IPS DF 6.9 (cell line): ENCODE measurements at regions not wholly inside any gene's neighbourhood (a gene's known extent, or its start where the extent isn't known, plus 50 kb on each side); places are given as distances from the start of the nearest gene placed in this dataset.

Source experiments
- DNase-seq: peaks from one replicate; pipeline ENCODE4 v3.0.0-alpha.2; 2013; ENCODE audit warnings: low read depth, low spot score
- H3K27ac ChIP-seq: one replicate; pipeline ENCODE4 v1.5.1; 2013; ENCODE audit warnings: low read length, control low read depth
- H3K27me3 ChIP-seq: 2 replicates; pipeline ENCODE4 v1.6.1; 2013; ENCODE audit warnings: mild to moderate bottlenecking, low read length; ENCODE audit not compliant: control insufficient read depth, insufficient read depth
- H3K36me3 ChIP-seq: 2 replicates; pipeline ENCODE4 v1.6.1; 2013; ENCODE audit warnings: low read length; ENCODE audit not compliant: control insufficient read depth, insufficient read depth
- H3K4me1 ChIP-seq: 2 replicates; pipeline ENCODE4 v1.6.1; 2013; ENCODE audit warnings: low read length; ENCODE audit not compliant: control insufficient read depth, insufficient read depth
- H3K4me3 ChIP-seq: 2 replicates; pipeline ENCODE4 v1.5.1; 2013; ENCODE audit warnings: mild to moderate bottlenecking, low read length
- H3K9me3 ChIP-seq: 2 replicates; pipeline ENCODE4 v1.6.1; 2013; ENCODE audit warnings: low read length, inconsistent platforms; ENCODE audit not compliant: control insufficient read depth, insufficient read depth
- WGBS: extraction: QIAGEN DNeasy Blood & Tissue Kit; methylation state at CpG from one replicate; pipeline ENCODE4 v1.1.7; 2013; ENCODE audit warnings: mixed read lengths, missing lambda C conversion rate; ENCODE audit not compliant: insufficient read length, insufficient coverage; 5-methylcytosine and 5-hydroxymethylcytosine counted together

DNA sequence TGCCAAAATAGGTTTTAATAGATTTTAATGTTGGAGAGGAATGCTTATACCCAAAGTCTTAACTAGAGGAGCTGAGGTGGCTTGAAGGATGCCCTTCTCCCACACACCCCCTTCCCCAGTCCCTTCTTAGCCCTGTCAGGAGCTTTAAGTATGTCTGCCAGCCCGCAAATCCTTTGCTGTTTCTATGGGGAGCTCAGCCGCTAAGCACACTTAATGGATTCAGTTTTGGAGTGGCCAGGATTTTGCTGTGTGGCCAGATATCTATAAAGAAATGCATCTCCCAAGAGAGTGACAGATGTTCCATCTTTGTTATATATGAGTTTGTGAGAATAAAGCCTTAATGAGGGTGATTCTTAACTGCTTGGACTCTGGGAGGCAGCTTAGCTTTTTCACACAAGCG lies 152.9 kb upstream of the ZNF32 start:
- Histone ChIP-seq H3K4me1 (0 out of 2 replicates have a peak, but pooled peaks cover 1% of the 10 kb centered on the region), H3K4me3 (no peak overlapping the region), H3K36me3 (no peaks in the 10 kb centered on the region), H3K9me3 (no peaks in the 10 kb centered on the region), H3K27ac (no peak overlapping the region), H3K27me3 (no peaks in the 10 kb centered on the region)
- WGBS = no CpG with 5 or more reads among the region's 3 CpGs
- no peak for DNase-seq

DNA sequence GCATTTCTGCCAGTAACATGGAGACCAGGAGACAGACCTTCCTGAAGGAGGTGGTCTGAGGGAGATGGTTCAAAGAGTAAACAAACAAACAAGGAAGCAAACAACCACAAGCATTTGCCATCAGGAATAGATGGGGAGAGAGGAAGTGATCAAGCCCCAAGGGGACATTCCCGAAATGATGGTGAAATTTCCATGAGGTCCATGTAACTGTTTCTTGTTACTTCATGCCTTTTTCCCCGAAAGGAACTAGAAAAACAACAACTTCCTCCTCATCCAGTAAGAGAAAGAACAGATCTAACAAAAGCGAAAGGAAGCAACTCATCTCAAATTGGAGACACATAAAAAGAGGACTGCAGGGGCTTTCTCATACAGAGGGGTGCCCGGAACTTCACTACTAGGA lies 152.5 kb upstream of the ZNF32 start:
- H3K4me1 ChIP-seq = 0 out of 2 replicates have a peak, but pooled peaks cover 1% of the 10 kb centered on the region
- no peaks in the 10 kb centered on the region for H3K36me3 ChIP-seq
- H3K27ac ChIP-seq = no peak overlapping the region
- H3K27me3 ChIP-seq = no peaks in the 10 kb centered on the region
- DNase-seq = no peak
- WGBS = no CpG with 5 or more reads among the region's 4 CpGs
- H3K4me3 ChIP-seq = no peak overlapping the region
- no peaks in the 10 kb centered on the region for H3K9me3 ChIP-seq

DNA sequence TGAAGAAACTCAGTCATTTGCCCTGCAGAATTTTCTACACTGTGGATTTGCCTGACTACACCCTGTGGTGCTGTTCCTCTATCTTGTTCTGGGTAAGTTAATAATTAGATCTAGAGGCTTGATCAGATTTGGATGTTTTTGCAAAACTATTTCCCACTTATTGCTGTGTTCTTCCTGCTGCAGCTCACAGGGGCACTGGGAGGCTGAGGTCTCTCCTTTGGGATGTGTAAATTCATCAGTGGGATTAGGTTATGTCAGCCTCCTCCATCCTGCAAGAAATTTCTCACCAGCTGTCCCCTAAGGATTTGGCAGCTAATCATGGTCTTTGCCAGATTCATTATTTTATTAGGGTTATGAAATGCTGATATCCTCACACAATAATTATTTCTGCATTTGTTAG lies 148.1 kb upstream of the ZNF32 start:
- no peaks in the 10 kb centered on the region for H3K4me1 ChIP-seq
- no peak for DNase-seq
- H3K4me3 ChIP-seq = no peak overlapping the region
- no peaks in the 10 kb centered on the region for H3K36me3 ChIP-seq
- H3K27me3 ChIP-seq = no peaks in the 10 kb centered on the region
- no peaks in the 10 kb centered on the region for H3K9me3 ChIP-seq
- H3K27ac ChIP-seq = no peak overlapping the region

DNA sequence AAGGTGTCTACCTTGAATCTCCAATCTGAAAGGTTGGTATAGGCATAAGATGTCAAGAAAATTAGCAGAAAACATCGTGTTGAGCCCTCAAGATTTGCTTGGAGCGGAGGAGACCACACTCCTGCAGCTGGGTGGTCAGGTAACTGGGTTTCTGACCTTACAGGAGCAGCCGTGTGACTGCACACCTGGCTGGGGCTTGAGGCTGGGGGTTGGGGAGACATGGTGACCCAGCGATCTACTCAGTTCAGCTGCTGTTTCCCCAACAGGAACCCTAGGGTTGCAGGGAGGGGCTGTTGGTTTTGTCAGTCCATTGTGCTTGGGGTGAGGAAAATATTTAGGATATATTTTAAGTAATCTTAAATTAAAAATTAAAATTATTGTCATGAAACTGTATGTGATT lies 147.0 kb upstream of the ZNF32 start:
- Histone ChIP-seq H3K4me3 (no peak overlapping the region), H3K4me1 (no peaks in the 10 kb centered on the region), H3K36me3 (no peaks in the 10 kb centered on the region), H3K27me3 (no peaks in the 10 kb centered on the region), H3K9me3 (no peaks in the 10 kb centered on the region), H3K27ac (no peak overlapping the region)
- no peak for DNase-seq
- no CpG with 5 or more reads among the region's 4 CpGs for WGBS

DNA sequence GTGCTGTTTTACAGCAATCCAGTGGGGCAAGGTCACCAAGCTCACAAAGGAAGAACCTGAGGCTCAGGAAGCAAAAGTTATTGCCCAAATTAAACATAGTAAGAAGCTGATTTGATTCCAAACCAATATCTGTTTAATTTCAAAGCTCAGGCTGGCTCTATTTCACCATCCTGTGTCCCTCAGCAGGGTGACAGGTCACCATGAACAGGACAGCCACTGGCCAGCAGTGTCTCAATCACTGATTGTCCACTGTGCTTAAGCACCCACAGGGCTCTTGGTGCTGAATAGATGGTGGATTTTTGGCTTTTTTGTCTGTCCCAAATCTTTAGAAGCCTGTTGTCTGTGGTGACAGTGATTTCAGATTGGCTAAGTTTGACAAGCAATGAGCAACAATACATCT lies 146.4 kb upstream of the ZNF32 start:
- no peak overlapping the region for H3K27ac ChIP-seq
- no peaks in the 10 kb centered on the region for H3K4me1 ChIP-seq
- H3K27me3 ChIP-seq = no peaks in the 10 kb centered on the region
- DNase-seq = no peak
- H3K4me3 ChIP-seq = no peak overlapping the region
- no peaks in the 10 kb centered on the region for H3K36me3 ChIP-seq
- no peaks in the 10 kb centered on the region for H3K9me3 ChIP-seq

DNA sequence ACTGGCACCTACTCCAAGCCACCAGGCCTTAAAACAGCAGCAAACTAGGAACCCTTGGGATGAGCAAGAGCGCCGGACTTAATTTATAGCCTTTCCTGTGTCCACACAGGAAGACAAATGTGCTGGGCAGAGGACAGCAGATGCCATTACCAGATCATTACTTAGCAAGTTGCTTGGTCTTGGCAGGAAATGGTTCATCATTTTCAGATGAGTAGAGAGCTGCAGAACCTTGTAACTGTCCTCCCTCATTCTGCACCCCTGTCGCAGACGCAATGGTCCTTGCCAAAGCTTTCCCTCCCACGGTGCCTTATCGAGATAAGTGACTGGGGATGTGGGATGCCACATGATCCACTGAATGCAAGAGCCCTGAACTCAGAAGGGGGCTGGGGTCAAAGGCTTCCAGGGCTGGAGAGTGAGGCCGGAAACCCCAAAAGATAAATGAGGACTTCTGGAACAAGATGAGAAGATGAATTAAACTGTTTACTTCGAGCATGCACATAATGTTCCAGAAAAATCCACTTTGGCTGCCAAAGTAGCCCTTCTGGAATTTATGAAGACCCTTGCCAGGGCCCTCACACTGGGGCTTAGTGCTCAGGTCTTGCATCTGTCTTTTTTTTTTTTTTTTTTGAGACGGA lies 145.6 kb upstream of the ZNF32 start:
- no peak overlapping the region for H3K4me3 ChIP-seq
- no peaks in the 10 kb centered on the region for H3K9me3 ChIP-seq
- no peaks in the 10 kb centered on the region for H3K36me3 ChIP-seq
- no peak for DNase-seq
- no peaks in the 10 kb centered on the region for H3K27me3 ChIP-seq
- no peak overlapping the region for H3K27ac ChIP-seq
- no CpG with 5 or more reads among the region's 9 CpGs for WGBS
- no peaks in the 10 kb centered on the region for H3K4me1 ChIP-seq

DNA sequence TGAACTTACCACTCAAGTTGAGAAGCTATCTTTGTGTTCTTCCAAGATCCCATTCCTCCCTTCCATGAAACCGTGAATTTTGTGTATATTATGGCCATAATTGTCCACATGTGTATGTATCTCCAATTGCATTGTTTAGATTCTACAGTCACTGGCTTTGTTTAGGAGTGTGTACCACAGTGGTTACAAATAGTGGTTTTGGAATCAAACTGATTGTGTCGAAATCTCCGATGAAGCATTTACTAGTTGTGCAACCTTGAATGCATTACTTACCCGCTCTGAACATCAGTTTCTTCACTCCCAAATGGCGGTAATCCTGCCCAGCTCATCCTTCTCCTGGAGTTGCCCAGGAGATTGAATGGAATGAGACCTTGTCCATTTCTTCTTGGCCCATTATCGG lies 145.0 kb upstream of the ZNF32 start:
- no peaks in the 10 kb centered on the region for H3K27me3 ChIP-seq
- DNase-seq = no peak
- H3K36me3 ChIP-seq = no peaks in the 10 kb centered on the region
- no peak overlapping the region for H3K27ac ChIP-seq
- H3K4me3 ChIP-seq = no peak overlapping the region
- no peaks in the 10 kb centered on the region for H3K9me3 ChIP-seq
- no peaks in the 10 kb centered on the region for H3K4me1 ChIP-seq
- WGBS = no CpG with 5 or more reads among the region's 6 CpGs

DNA sequence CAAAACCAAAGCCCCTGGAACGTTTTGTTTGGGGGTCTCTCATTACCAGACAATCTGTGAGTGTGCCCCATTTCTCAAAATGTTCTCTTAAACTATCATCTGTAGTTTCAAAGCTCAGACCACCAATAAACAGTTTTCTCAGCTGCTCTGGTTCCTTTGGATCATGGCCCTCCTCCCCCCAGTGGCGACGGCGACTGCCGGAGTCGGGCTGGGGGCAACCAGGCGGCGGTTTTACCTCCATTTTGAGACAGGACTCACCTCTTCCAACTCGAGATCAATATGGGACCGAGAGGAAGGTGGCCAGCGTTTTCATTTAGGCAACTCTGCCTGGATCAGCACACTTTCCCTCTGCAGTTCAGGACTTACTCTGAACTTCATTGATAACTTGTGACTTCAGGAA lies 141.5 kb upstream of the ZNF32 start:
- no peak overlapping the region for H3K27ac ChIP-seq
- no peaks in the 10 kb centered on the region for H3K4me1 ChIP-seq
- WGBS = no CpG with 5 or more reads among the region's 11 CpGs
- H3K36me3 ChIP-seq = no peaks in the 10 kb centered on the region
- no peaks in the 10 kb centered on the region for H3K9me3 ChIP-seq
- H3K4me3 ChIP-seq = no peak overlapping the region
- no peak for DNase-seq
- no peaks in the 10 kb centered on the region for H3K27me3 ChIP-seq

DNA sequence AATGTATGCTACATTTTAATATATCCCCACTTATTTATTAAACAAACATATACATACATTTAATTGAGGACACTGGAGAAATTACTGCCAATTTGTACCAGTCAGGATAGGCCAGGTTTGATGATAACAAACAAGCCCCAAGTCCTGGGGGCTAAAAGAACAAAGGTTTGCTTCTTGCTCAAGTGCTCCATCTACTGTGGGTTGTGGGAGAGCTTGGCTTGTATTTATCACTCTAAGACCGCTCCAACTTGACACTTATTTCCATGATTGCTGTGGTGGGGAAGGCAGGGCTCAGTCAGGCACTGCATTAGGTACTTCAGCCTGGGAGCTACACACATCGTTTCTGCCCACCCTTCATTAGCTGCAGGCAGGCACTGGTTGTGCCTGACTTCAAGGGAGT lies 136.6 kb upstream of the ZNF32 start:
- WGBS = no CpG with 5 or more reads among the region's 2 CpGs
- Histone ChIP-seq H3K27me3 (no peaks in the 10 kb centered on the region), H3K4me1 (no peaks in the 10 kb centered on the region), H3K27ac (no peak overlapping the region), H3K4me3 (no peak overlapping the region), H3K9me3 (no peaks in the 10 kb centered on the region), H3K36me3 (no peaks in the 10 kb centered on the region)
- DNase-seq = peak; percentile 25

DNA sequence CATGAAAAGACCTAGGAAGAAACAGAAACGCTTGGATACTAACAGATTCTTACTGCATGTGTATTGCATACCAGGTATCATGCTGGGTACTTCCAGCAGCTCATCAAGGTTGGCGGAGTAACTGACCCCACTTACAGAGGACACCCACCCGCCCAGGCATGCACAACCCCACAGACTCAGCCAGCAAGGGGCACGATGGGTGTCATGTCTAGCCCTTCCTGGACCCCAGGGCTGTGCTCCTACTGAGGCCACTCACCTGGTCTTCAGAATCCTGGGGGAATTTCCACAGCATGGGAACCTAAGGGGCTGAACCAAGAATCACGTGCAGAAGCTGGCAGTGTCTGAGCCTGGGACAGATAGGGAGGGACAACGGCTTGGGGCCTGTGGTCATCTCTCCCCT lies 134.1 kb upstream of the ZNF32 start:
- no peaks in the 10 kb centered on the region for H3K36me3 ChIP-seq
- no peaks in the 10 kb centered on the region for H3K4me1 ChIP-seq
- no peak overlapping the region for H3K27ac ChIP-seq
- no peaks in the 10 kb centered on the region for H3K9me3 ChIP-seq
- DNase-seq = no peak
- no peaks in the 10 kb centered on the region for H3K27me3 ChIP-seq
- no peak overlapping the region for H3K4me3 ChIP-seq
- WGBS = no CpG with 5 or more reads among the region's 6 CpGs

DNA sequence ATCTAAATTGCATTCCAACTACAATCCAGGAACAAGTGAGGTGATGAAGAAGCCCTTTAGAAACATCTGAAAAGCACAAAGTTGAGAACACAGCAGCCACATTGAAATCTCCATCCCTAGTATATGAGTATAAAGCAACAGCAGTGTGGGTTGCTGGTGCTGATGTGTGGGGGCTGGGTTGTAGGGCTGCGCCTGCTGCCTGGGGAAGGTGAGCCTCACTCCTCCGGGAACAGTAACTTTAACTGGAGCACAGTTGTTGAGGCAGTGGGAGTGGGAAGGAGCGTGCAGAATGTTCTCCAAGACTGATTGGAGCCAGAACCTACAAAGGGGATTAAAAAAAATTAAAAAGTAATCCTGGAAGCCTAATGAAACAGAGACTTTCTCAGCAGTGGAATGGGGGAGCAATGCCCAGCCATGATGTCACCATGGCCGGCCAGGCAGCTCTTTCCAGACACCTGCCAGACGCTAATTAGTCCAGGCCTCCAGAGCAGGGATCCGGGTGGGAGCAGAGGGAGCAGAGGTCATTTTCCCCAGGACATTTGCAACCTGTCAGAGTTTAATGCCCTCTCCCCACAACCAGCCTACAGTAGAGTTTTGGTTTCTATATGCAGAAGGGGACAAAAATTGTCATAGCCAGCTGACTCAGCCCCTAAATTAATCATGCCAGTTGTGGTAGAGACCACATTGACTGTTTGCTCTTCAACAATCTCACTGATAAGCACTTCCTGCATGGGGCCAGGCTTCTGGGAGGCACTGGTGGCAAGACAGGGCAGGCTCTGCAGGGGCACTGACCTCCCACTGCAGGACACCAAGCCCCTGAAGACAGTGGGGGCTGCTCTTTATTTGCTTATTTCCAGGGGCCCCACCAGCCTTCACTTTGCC lies 133.0 kb upstream of the ZNF32 start:
- Histone ChIP-seq H3K4me3 (no peak overlapping the region), H3K36me3 (no peaks in the 10 kb centered on the region), H3K27me3 (no peaks in the 10 kb centered on the region), H3K9me3 (no peaks in the 10 kb centered on the region), H3K4me1 (no peaks in the 10 kb centered on the region), H3K27ac (no peak overlapping the region)
- WGBS = no CpG with 5 or more reads among the region's 6 CpGs
- DNase-seq = no peak
